Nephron progenitor cell (in vitro differentiated cells): ENCODE measurements at regions not wholly inside any gene's neighbourhood (a gene's known extent, or its start where the extent isn't known, plus 50 kb on each side); places are given as distances from the start of the nearest gene placed in this dataset.
"Not testable (repeated sequence)": the region's sequence is repeated elsewhere in the genome, so short reads cannot be mapped to it uniquely, and the experiment has no call there.

Experiments used
- DNase-seq: peaks from one replicate; pipeline ENCODE4 v3.0.0; 2021
- H3K27ac Mint-ChIP-seq: 2 replicates; pipeline ENCODE4 v1.8.0; 2021; ENCODE audit warnings: mild to moderate bottlenecking, moderate library complexity, mixed read lengths
- H3K27me3 Mint-ChIP-seq: 2 replicates; pipeline ENCODE4 v1.8.0; 2021; ENCODE audit warnings: mild to moderate bottlenecking, low read depth, mixed read lengths; ENCODE audit not compliant: poor library complexity
- H3K36me3 Mint-ChIP-seq: 2 replicates; pipeline ENCODE4 v1.8.0; 2021; ENCODE audit warnings: low read depth, mixed read lengths
- H3K4me1 Mint-ChIP-seq: 2 replicates; pipeline ENCODE4 v1.8.0; 2021; ENCODE audit warnings: mixed read lengths
- H3K4me3 Mint-ChIP-seq: 2 replicates; pipeline ENCODE4 v1.8.0; 2021; ENCODE audit warnings: mild to moderate bottlenecking, moderate library complexity, mixed read lengths
- H3K9me3 Mint-ChIP-seq: 2 replicates; pipeline ENCODE4 v1.8.0; 2021; ENCODE audit warnings: mild to moderate bottlenecking, moderate library complexity, mixed read lengths
- TF ChIP-seq, protein P1 (sequence below): fragments of 200-600 bp; sonication (generic); IDR thresholded peaks from 2 replicates; pipeline ENCODE4 v1.5.0; 2021; ENCODE audit warnings: antibody characterized with exemption

DNA sequence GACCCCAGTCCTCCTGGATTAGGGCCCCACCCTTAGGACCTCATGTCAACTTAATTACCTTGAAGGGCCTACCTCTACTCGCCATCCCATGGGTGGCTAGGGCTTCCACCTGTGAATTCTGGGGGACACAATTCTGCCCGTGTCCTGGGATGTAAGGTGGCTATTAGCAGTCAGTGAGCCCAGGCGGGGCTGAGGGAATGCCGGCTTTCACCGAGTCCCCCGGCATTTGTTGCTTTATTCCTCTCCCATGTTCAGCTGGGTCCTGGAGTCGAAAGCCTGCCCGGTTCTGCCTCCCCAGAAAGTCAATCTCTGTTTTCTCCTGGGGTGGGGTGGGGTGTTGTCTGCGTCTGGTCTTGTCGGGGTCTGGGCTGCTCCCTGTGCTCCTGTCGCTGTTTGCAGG is 125.6 kb downstream of the GLRX3 start:
- TF ChIP-seq, protein P1, sequence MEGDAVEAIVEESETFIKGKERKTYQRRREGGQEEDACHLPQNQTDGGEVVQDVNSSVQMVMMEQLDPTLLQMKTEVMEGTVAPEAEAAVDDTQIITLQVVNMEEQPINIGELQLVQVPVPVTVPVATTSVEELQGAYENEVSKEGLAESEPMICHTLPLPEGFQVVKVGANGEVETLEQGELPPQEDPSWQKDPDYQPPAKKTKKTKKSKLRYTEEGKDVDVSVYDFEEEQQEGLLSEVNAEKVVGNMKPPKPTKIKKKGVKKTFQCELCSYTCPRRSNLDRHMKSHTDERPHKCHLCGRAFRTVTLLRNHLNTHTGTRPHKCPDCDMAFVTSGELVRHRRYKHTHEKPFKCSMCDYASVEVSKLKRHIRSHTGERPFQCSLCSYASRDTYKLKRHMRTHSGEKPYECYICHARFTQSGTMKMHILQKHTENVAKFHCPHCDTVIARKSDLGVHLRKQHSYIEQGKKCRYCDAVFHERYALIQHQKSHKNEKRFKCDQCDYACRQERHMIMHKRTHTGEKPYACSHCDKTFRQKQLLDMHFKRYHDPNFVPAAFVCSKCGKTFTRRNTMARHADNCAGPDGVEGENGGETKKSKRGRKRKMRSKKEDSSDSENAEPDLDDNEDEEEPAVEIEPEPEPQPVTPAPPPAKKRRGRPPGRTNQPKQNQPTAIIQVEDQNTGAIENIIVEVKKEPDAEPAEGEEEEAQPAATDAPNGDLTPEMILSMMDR = no peak
- Mint-ChIP-seq H3K27me3 (peaks cover 12% of the 10 kb centered on the region), H3K36me3 (peaks cover 5% of the 10 kb centered on the region), H3K9me3 (peaks cover 82% of the 10 kb centered on the region), H3K27ac (no peak overlapping the region), H3K4me3 (no peak overlapping the region), H3K4me1 (no peaks in the 10 kb centered on the region)
- DNase-seq = no peak

- peaks cover 5% of the 10 kb centered on the region for H3K36me3 Mint-ChIP-seq
- no peak overlapping the region for H3K4me3 Mint-ChIP-seq
- H3K9me3 Mint-ChIP-seq = peaks cover 86% of the 10 kb centered on the region
- no peaks in the 10 kb centered on the region for H3K4me1 Mint-ChIP-seq
- TF ChIP-seq, protein P1 = no peak
- H3K27ac Mint-ChIP-seq = no peak overlapping the region
- DNase-seq = no peak
- H3K27me3 Mint-ChIP-seq = peaks cover 23% of the 10 kb centered on the region
Observed at GRCh38 chr10:130263289-130263688, 127.1 kb downstream of the GLRX3 start.

- H3K4me1 Mint-ChIP-seq = no peaks in the 10 kb centered on the region
- H3K9me3 Mint-ChIP-seq = peaks cover 86% of the 10 kb centered on the region
- no peak overlapping the region for H3K27ac Mint-ChIP-seq
Observed at GRCh38 chr10:130265542-130265941, 129.4 kb downstream of the GLRX3 start.

GRCh38 chr10:130282492-130283218 is 146.5 kb downstream of the GLRX3 start:
- Mint-ChIP-seq H3K4me3 (no peak overlapping the region), H3K9me3 (peaks cover 98% of the 10 kb centered on the region), H3K36me3 (peaks cover 32% of the 10 kb centered on the region), H3K27ac (no peak overlapping the region), H3K4me1 (no peaks in the 10 kb centered on the region), H3K27me3 (peaks cover 3% of the 10 kb centered on the region)
- DNase-seq = no peak
- TF ChIP-seq, protein P1 = no peak

More at GRCh38 chr10:130265542-130265941, 129.4 kb downstream of the GLRX3 start:
- TF ChIP-seq, protein P1 = no peak
- Mint-ChIP-seq H3K36me3 (peaks cover 5% of the 10 kb centered on the region), H3K4me3 (no peak overlapping the region), H3K27me3 (peaks cover 23% of the 10 kb centered on the region)
- DNase-seq = no peak

- H3K4me3 Mint-ChIP-seq = no peak overlapping the region
- TF ChIP-seq, protein P1 = no peak
- H3K27ac Mint-ChIP-seq = no peak overlapping the region
- H3K9me3 Mint-ChIP-seq = peaks cover 99% of the 10 kb centered on the region
- no peaks in the 10 kb centered on the region for H3K4me1 Mint-ChIP-seq
- peaks cover 3% of the 10 kb centered on the region for H3K27me3 Mint-ChIP-seq
- DNase-seq = no peak
- H3K36me3 Mint-ChIP-seq = peaks cover 32% of the 10 kb centered on the region
Observed at GRCh38 chr10:130283219-130283545, 147.0 kb downstream of the GLRX3 start.

DNA sequence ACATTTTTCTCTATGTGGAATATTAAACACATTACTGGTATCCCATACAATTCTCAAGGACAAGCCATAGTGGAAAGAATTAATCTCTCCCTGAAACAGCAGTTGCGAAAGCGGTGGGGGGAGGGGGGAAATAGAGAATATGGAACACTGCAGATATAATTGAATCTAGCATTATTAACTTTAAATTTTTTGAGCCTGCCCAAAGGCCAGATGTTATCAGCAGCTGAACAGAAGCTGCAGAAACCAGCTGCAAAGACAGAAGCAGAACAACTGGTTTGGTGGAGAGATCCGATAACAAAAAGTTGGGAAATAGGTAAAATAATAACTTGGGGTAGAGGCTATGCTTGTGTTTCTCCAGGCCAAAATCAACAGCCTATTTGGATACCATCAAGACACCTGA is 159.6 kb downstream of the GLRX3 start:
- not testable (repeated sequence) for H3K4me1 Mint-ChIP-seq, H3K4me3 Mint-ChIP-seq, H3K36me3 Mint-ChIP-seq, H3K27me3 Mint-ChIP-seq, DNase-seq, H3K27ac Mint-ChIP-seq
- peaks cover 87% of the 10 kb centered on the region for H3K9me3 Mint-ChIP-seq
